GM23248 (cell line): ENCODE measurements at regions not wholly inside any gene's neighbourhood (a gene's known extent, or its start where the extent isn't known, plus 50 kb on each side); places are given as distances from the start of the nearest gene placed in this dataset.

Source experiments
- DNase-seq: peaks from one replicate; pipeline ENCODE4 v3.0.0-alpha.2; 2015
- H2AFZ ChIP-seq: fragments of 200-600 bp; sonication (generic); 2 replicates; pipeline ENCODE4 v1.6.1; 2016; ENCODE audit warnings: antibody characterized with exemption
- H3F3A ChIP-seq: fragments of 200-600 bp; sonication (generic); 2 replicates; pipeline ENCODE4 v1.6.1; 2016; ENCODE audit warnings: mild to moderate bottlenecking, antibody characterized with exemption, mixed run types; ENCODE audit not compliant: insufficient read depth
- H3K27ac ChIP-seq: fragments of 200-600 bp; sonication (generic); 2 replicates; pipeline ENCODE4 v1.5.1; 2016; ENCODE audit warnings: mild to moderate bottlenecking
- H3K27me3 ChIP-seq: fragments of 200-600 bp; sonication (generic); replicated peaks from 2 replicates; pipeline ENCODE4 v1.6.1; 2016; ENCODE audit warnings: mild to moderate bottlenecking; ENCODE audit not compliant: insufficient read depth
- H3K36me3 ChIP-seq: fragments of 200-600 bp; sonication (generic); 2 replicates; pipeline ENCODE4 v1.6.1; 2016; ENCODE audit warnings: low read depth, mild to moderate bottlenecking
- H3K4me1 ChIP-seq: fragments of 200-600 bp; sonication (generic); 2 replicates; pipeline ENCODE4 v1.6.1; 2016; ENCODE audit warnings: mild to moderate bottlenecking; ENCODE audit not compliant: insufficient read depth
- H3K4me2 ChIP-seq: fragments of 200-600 bp; sonication (generic); one replicate; pipeline ENCODE4 v1.6.1; 2016; ENCODE audit warnings: mild to moderate bottlenecking; ENCODE audit not compliant: unreplicated experiment
- H3K4me3 ChIP-seq: fragments of 200-600 bp; sonication (generic); 2 replicates; pipeline ENCODE4 v1.5.1; 2016; ENCODE audit warnings: mild to moderate bottlenecking
- H3K79me2 ChIP-seq: fragments of 200-600 bp; sonication (generic); 2 replicates; pipeline ENCODE4 v1.6.1; 2016; ENCODE audit warnings: mild to moderate bottlenecking; ENCODE audit not compliant: insufficient read depth
- H3K9ac ChIP-seq: fragments of 200-600 bp; sonication (generic); 2 replicates; pipeline ENCODE4 v1.6.1; 2016; ENCODE audit warnings: mild to moderate bottlenecking
- H3K9me2 ChIP-seq: fragments of 200-600 bp; sonication (generic); 2 replicates; pipeline ENCODE4 v1.6.1; 2016; ENCODE audit warnings: mixed run types, mild to moderate bottlenecking, moderate library complexity; ENCODE audit not compliant: insufficient read depth
- H3K9me3 ChIP-seq: fragments of 200-600 bp; sonication (generic); one replicate; pipeline ENCODE4 v1.6.1; 2017; ENCODE audit warnings: low read depth
- H4K20me1 ChIP-seq: fragments of 200-600 bp; sonication (generic); 2 replicates; pipeline ENCODE4 v1.6.0; 2016; ENCODE audit not compliant: insufficient read depth
- EZH2 ChIP-seq: fragments of 200-600 bp; sonication (generic); IDR thresholded peaks from 2 replicates; pipeline ENCODE4 v1.6.1; 2018; ENCODE audit warnings: antibody characterized with exemption, mild to moderate bottlenecking; ENCODE audit not compliant: insufficient read depth, poor library complexity, severe bottlenecking
- EZH2phosphoT487 ChIP-seq: fragments of 200-600 bp; sonication (generic); IDR thresholded peaks from 2 replicates; pipeline ENCODE4 v1.6.1; 2018; ENCODE audit warnings: antibody characterized with exemption, moderate library complexity, mild to moderate bottlenecking, low read depth; ENCODE audit not compliant: insufficient read depth
- WGBS, 2 experiments: methylation state at CpG; one replicate each; pipeline ENCODE4 v1.1.6; 2015 to 2017; ENCODE audit warnings: low lambda C conversion rate in 2 of 2, low coverage in 1 of 2; ENCODE audit errors: missing lambda C conversion rate in 2 of 2; 5-methylcytosine and 5-hydroxymethylcytosine counted together
- in situ Hi-C: fragments of 300-500 bp; cut with MboI; formaldehyde crosslinking; loops from 2 replicates; pipeline ENCODE4 v1.15.0; 2020

DNA sequence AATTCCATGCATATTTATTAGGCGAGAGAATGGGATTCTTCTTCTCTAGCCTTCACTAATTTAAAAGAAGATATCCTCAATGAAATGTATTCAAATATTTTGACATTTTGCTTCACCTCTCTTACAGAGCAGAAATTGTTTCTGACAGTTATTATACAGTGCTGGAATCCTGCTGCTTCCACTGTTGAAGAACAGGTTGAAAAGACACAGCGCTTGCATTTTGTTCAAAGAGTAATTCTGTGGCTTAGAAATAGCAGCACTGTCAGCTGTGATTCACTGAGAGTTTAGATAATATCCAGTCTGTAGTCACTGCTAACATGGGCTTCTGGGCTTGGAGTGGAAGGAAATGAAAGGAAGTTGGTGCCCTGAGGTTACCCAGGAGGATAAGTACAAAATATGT is 117.1 kb upstream of the FBXL4 start:
- no peaks in the 10 kb centered on the region for H4K20me1 ChIP-seq
- no peaks in the 10 kb centered on the region for H3K27me3 ChIP-seq
- no peak overlapping the region for H3K9ac ChIP-seq
- DNase-seq: no peak
- H3K79me2 ChIP-seq: no peaks in the 10 kb centered on the region
- H2AFZ ChIP-seq: no peak overlapping the region
- H3K36me3 ChIP-seq: no peaks in the 10 kb centered on the region
- H3K4me3 ChIP-seq: no peak overlapping the region
- no peak overlapping the region for H3K27ac ChIP-seq
- in situ Hi-C loops: no loop called here
- H3K9me3 ChIP-seq: no peaks in the 10 kb centered on the region
- no peak for TF ChIP-seq EZH2
- TF ChIP-seq EZH2phosphoT487: no peak
- H3K4me2 ChIP-seq: no peak overlapping the region
- no peaks in the 10 kb centered on the region for H3K4me1 ChIP-seq
- no peaks in the 10 kb centered on the region for H3F3A ChIP-seq
- 43 to 52% methylated on average over 2 of the region's 2 CpGs for WGBS, 2 experiments
- no peaks in the 10 kb centered on the region for H3K9me2 ChIP-seq

DNA sequence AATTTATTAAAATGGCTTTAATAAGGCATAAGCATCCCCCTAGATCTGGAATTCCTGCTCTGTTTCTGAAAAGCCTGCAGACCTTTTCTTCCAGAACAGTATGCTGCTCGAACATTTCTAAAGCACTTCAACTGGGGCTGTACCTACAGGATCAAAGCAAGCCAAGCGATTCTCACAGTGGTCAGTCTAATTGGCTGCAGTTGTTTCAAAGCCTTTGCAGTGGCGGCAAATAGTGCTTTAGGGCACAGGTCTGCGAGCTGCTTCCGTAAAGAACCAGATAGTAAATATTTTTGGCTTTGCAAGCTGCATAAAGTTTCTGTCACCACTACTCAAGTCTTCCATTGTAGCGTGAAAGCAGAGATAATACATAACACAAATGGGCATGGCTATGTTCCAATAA is 88.9 kb upstream of the FBXL4 start:
- H3K4me3 ChIP-seq: no peak overlapping the region
- no peaks in the 10 kb centered on the region for H4K20me1 ChIP-seq
- no peaks in the 10 kb centered on the region for H3F3A ChIP-seq
- H3K27ac ChIP-seq: no peak overlapping the region
- in situ Hi-C loops: no loop called here
- H3K9me2 ChIP-seq: no peaks in the 10 kb centered on the region
- H3K36me3 ChIP-seq: no peaks in the 10 kb centered on the region
- no peak overlapping the region for H3K9ac ChIP-seq
- TF ChIP-seq EZH2phosphoT487 (no peak), EZH2 (no peak)
- WGBS, 2 experiments: 14 to 15% methylated on average over 6 of the region's 6 CpGs
- H3K4me2 ChIP-seq: no peak overlapping the region
- H2AFZ ChIP-seq: no peak overlapping the region
- no peaks in the 10 kb centered on the region for H3K79me2 ChIP-seq
- H3K9me3 ChIP-seq: no peaks in the 10 kb centered on the region
- DNase-seq: no peak
- H3K27me3 ChIP-seq: peaks cover 4% of the 10 kb centered on the region; the same call in 1 of the 2 replicates
- H3K4me1 ChIP-seq: no peaks in the 10 kb centered on the region

DNA sequence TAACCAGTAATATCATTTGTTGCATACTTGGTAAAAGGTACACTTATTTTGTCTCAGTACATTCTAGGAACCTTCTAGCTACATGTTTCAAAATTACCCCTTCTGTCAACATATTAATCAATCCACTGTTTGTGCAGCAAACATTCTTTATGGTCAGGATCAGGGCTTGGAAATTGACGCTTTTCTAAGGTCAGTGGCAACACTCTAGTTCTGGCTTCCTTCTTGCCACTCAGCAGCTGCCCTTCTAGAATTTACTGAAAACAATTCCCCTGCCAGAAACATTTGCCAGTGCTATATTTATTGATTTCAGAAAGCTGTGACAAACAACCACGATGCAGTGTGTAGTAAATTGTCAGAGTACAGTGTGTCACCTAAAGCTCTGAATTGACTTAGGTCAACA is 84.7 kb upstream of the FBXL4 start:
- Histone ChIP-seq H3K9me3 (no peaks in the 10 kb centered on the region), H3K27ac (no peak overlapping the region), H3K9ac (no peak overlapping the region), H3K4me2 (no peak overlapping the region), H3K79me2 (no peaks in the 10 kb centered on the region), H4K20me1 (no peaks in the 10 kb centered on the region), H3F3A (no peaks in the 10 kb centered on the region), H3K9me2 (no peaks in the 10 kb centered on the region), H3K27me3 (peaks cover 12% of the 10 kb centered on the region), H2AFZ (no peak overlapping the region), H3K36me3 (no peaks in the 10 kb centered on the region), H3K4me3 (no peak overlapping the region), H3K4me1 (no peaks in the 10 kb centered on the region)
- WGBS, 2 experiments: 31 to 49% methylated on average over 2 of the region's 2 CpGs
- in situ Hi-C loops: no loop called here
- no peak for DNase-seq
- no peak for TF ChIP-seq EZH2
- no peak for TF ChIP-seq EZH2phosphoT487

DNA sequence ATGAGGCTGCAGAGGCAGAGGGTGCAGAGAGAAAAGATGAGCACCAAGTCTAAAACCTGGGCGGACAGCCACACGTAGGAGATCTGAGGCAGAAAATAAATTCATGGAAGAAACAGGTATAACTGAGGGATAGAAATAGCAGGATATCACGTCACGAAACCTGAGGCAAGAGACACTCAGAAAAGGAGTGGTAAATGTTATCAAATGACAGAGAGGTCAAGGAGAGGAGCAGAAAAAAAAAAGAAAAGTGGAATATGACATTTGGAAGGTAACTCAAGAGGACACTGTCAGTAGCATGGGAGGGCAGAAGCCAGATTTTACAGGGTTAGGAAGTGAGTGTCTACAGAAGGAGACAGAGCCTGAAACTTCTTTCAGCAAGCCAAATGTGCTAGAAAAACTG is 84.2 kb upstream of the FBXL4 start:
- Histone ChIP-seq H3K9me3 (no peaks in the 10 kb centered on the region), H4K20me1 (no peaks in the 10 kb centered on the region), H3K79me2 (no peaks in the 10 kb centered on the region), H3K4me3 (no peak overlapping the region), H3K36me3 (no peaks in the 10 kb centered on the region), H3K4me1 (no peaks in the 10 kb centered on the region), H3K27ac (no peak overlapping the region), H3K27me3 (peaks cover 12% of the 10 kb centered on the region), H3K9me2 (no peaks in the 10 kb centered on the region), H2AFZ (no peak overlapping the region), H3K4me2 (no peak overlapping the region), H3F3A (no peaks in the 10 kb centered on the region), H3K9ac (no peak overlapping the region)
- WGBS, 2 experiments: 45 to 46% methylated on average over 4 of the region's 4 CpGs
- in situ Hi-C loops: no loop called here
- TF ChIP-seq EZH2: no peak
- no peak for TF ChIP-seq EZH2phosphoT487
- no peak for DNase-seq

DNA sequence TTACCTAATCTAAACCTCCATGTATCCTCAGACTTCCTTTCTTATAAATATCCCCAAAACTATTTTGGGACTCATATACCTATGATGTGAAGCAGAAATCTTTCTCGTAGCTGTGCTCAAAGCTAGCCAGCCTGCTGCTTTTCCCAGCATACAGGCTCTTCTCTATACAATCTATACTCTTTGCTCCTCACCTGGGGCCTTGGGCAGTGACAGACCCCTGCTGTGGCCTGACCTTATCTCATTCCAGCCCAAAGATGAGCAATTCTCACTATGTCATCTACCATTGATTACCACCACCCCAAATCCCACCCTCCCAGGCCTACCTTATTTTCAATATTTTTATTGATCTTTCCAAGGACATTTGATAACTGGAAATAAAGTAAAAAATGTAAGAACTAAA is 83.2 kb upstream of the FBXL4 start:
- Histone ChIP-seq H2AFZ (no peak overlapping the region), H3K27ac (no peak overlapping the region), H3F3A (no peaks in the 10 kb centered on the region), H4K20me1 (no peaks in the 10 kb centered on the region), H3K9me3 (no peaks in the 10 kb centered on the region), H3K36me3 (no peaks in the 10 kb centered on the region), H3K9me2 (no peaks in the 10 kb centered on the region), H3K27me3 (peaks cover 12% of the 10 kb centered on the region), H3K9ac (no peak overlapping the region), H3K4me3 (no peak overlapping the region), H3K4me1 (no peaks in the 10 kb centered on the region), H3K4me2 (no peak overlapping the region), H3K79me2 (no peaks in the 10 kb centered on the region)
- WGBS, 2 experiments: 6% methylated on average over 1 of the region's 1 CpG
- TF ChIP-seq EZH2: no peak
- no peak for TF ChIP-seq EZH2phosphoT487
- in situ Hi-C loops: no loop called here
- no peak for DNase-seq
